Adrenal gland (tissue), 5 donors: ENCODE measurements at regions not wholly inside any gene's neighbourhood (a gene's known extent, or its start where the extent isn't known, plus 50 kb on each side); places are given as distances from the start of the nearest gene placed in this dataset.

Experiments used
- POLR2A ChIP-seq, 2 donors: fragments of 450-650 bp; IDR thresholded peaks; one replicate each; pipeline ENCODE4 v1.6.1; 2017; ENCODE audit warnings: antibody characterized with exemption in 2 of 2, mild to moderate bottlenecking in 2 of 2, moderate library complexity in 1 of 2
- TF ChIP-seq, protein P1 (sequence below), 6 experiments: fragments of 450-650 bp in 4 of 6; fragments of 200-600 bp in 2 of 6; sonication (generic) in 1 of 6; IDR thresholded peaks; 1 replicate in 5 of 6; 2 replicates in 1 of 6; pipeline versions ENCODE4 v1.5.1 to v1.8.0; 2016 to 2021; ENCODE audit warnings: antibody characterized with exemption in 6 of 6, mild to moderate bottlenecking in 2 of 6, moderate library complexity in 1 of 6
- donor health status: DM: no; HTN: no; CAD: no.

DNA sequence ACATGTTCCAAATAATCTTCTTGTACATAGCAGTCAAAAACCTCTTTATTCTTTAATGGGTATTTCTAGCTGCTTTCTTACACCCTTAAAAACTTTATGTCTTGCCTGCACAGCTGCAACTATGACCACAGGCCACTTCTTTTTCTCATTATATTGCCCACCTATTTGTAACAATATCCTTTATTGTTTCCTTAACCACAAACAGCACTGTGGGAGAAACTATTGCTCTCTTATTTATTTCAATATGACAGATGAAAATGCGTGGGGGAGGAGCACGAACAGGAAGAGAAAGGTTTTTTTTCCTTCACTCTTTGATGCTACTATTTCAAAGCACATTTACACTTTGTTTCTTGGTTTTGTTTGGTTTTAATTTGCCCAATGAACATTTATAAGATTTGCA, 253.5 kb downstream of the GJA1 start:
- TF ChIP-seq, protein P1, sequence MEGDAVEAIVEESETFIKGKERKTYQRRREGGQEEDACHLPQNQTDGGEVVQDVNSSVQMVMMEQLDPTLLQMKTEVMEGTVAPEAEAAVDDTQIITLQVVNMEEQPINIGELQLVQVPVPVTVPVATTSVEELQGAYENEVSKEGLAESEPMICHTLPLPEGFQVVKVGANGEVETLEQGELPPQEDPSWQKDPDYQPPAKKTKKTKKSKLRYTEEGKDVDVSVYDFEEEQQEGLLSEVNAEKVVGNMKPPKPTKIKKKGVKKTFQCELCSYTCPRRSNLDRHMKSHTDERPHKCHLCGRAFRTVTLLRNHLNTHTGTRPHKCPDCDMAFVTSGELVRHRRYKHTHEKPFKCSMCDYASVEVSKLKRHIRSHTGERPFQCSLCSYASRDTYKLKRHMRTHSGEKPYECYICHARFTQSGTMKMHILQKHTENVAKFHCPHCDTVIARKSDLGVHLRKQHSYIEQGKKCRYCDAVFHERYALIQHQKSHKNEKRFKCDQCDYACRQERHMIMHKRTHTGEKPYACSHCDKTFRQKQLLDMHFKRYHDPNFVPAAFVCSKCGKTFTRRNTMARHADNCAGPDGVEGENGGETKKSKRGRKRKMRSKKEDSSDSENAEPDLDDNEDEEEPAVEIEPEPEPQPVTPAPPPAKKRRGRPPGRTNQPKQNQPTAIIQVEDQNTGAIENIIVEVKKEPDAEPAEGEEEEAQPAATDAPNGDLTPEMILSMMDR (IDR thresholded peaks at IDR 0.05), result no peak
- TF ChIP-seq POLR2A (IDR thresholded peaks at IDR 0.05), result no peak
